Astrocyte of the cerebellum (primary cell): ENCODE measurements at regions not wholly inside any gene's neighbourhood (a gene's known extent, or its start where the extent isn't known, plus 50 kb on each side); places are given as distances from the start of the nearest gene placed in this dataset.

Experiments
- DNase-seq: peaks from one replicate; pipeline ENCODE4 v3.0.0-alpha.2; 2011; ENCODE audit warnings: low read depth
- H3K4me3 ChIP-seq: 2 replicates; pipeline ENCODE4 v1.5.1; 2011; ENCODE audit warnings: mild to moderate bottlenecking, low read depth, low read length, moderate library complexity
- CTCF ChIP-seq: IDR thresholded peaks from 2 replicates; pipeline ENCODE4 v1.5.1; 2012; ENCODE audit warnings: low read length, low read depth, moderate library complexity, mild to moderate bottlenecking; ENCODE audit errors: missing control alignments
- in situ Hi-C: cut with HindIII; loops from 2 replicates; pipeline ENCODE4 v1.10.0; 2017; ENCODE audit warnings: low sequenced_read_pairs

DNA sequence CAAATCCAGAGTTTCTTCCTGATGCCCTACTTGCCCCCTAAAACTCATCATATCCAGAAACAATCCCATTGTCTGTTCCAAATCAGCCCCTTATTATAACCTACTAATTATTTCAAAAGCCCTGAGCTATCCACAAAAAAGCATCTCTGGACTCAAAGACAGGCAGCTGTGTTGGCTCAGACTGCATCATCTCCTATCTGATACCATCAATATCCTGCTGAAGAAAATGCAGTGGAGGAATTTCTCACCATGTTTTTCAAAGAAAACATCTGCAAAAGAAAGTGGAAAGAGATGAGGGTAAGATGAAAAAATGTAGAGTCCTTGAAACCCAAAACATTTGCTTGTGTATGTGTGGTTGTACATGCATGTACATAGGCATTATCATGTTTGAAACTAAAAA lies 153.0 kb upstream of the DEFB112 start:
- no peak for TF ChIP-seq CTCF
- no peak overlapping the region for H3K4me3 ChIP-seq
- in situ Hi-C loops, result no loop called here
- DNase-seq, result no peak

- no peak for TF ChIP-seq CTCF
- no peak for DNase-seq
Measured at GRCh38 chr6:50211582-50211981, 161.9 kb upstream of the DEFB112 start.

DNA sequence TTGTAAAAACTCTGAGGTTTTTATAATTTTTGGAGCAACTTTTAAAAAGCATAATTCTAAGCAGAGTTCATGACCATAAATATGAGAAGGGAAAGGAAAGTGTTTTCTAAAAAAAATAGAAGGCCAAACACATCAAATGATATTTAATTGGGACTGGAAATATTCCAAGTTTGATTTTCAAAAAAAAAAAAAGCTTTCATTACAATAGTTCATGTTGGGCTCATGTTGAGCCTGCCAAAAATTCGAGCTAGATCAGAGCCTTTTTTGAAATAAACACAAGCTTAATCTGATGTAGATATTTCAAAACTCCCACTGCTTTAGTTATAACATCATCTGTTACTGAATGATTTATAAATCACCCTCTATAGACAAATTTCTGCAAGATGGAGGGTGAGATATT lies 163.4 kb upstream of the DEFB112 start:
- no peak for DNase-seq
- H3K4me3 ChIP-seq, result no peak overlapping the region
- TF ChIP-seq CTCF, result no peak
- in situ Hi-C loops, result no loop called here

More at GRCh38 chr6:50211582-50211981, 161.9 kb upstream of the DEFB112 start:
- H3K4me3 ChIP-seq, result no peak overlapping the region
- in situ Hi-C loops, result no loop called here

DNA sequence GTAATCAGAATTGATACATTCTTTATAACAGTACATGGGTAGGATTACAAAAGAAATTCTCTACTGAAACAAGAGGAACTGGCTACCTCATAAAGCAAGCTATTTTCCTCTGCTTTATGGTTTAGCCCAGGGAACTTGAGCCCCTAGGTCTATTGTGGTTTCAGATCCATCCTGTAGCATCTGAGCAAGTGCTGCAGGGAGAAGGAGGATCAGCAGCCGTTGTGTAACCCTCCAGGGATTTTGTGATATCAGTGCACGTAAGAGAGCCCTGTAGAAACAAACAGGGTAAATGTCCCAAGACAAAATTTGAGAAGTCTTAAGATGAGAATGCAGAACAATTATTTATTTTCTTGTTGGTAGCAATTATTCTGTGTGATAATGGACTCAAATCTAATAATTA lies 165.2 kb upstream of the DEFB112 start:
- no peak for DNase-seq
- no peak overlapping the region for H3K4me3 ChIP-seq
- in situ Hi-C loops, result no loop called here
- no peak for TF ChIP-seq CTCF

- in situ Hi-C loops, result no loop called here
- no peak for TF ChIP-seq CTCF
- H3K4me3 ChIP-seq, result no peak overlapping the region
- DNase-seq, result no peak
Measured at GRCh38 chr6:50217841-50218240, 168.1 kb upstream of the DEFB112 start.

- TF ChIP-seq CTCF, result no peak
- H3K4me3 ChIP-seq, result no peak overlapping the region
- no peak for DNase-seq
- in situ Hi-C loops, result no loop called here
Measured at GRCh38 chr6:50236164-50236563, 186.4 kb upstream of the DEFB112 start.

DNA sequence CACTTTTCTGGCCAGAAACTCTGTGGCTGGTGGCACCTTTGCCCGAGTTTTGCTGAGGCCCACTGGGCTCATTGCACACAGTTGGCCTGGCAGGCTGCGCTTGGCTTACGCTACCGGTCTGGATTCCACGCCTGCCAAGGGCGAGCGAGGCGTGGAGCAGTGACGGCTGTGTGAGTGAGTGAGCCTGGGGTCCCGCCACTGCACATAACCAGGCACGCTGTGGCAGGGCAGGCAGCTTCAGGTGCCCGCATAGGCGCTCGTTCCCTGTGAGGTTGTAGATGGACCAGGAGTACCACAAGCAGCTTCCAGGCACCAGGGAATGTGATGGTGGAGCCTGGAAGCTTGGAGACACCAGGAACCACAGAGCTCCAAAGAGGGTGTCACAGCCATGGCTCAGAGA lies 190.1 kb upstream of the DEFB112 start:
- in situ Hi-C loops, result no loop called here
- DNase-seq, result no peak
- no peak for TF ChIP-seq CTCF
- no peak overlapping the region for H3K4me3 ChIP-seq
